H1 (cell line): ENCODE measurements at regions not wholly inside any gene's neighbourhood (a gene's known extent, or its start where the extent isn't known, plus 50 kb on each side); places are given as distances from the start of the nearest gene placed in this dataset.

Experiments used
- CTCF ChIA-PET: fragments of 300-600 bp; sonication (Branson Sonifier 250); formaldehyde crosslinking; loops from one replicate; lab custom pipeline; 2021; ENCODE audit not compliant: partially characterized antibody; lab: Charles Lee
- POLR2A ChIA-PET: fragments of 300-600 bp; sonication (Branson Sonifier 250); formaldehyde crosslinking; loops from one replicate; lab custom pipeline; 2021; ENCODE audit warnings: inconsistent platforms; ENCODE audit not compliant: partially characterized antibody; lab: Charles Lee
- DNase-seq, 2 experiments: peaks; one replicate each; pipeline versions ENCODE4 v3.0.0 to v3.0.0-alpha.2; 2010 to 2022; ENCODE audit warnings: low spot score in 2 of 2, low read depth in 1 of 2, mixed read lengths in 1 of 2
- FAIRE-seq: peaks from 2 replicates; lab custom pipeline; 2011; peaks lifted over from hg19 to GRCh38; lab: Jason Lieb, UNC
- H2AFZ ChIP-seq: 2 replicates; pipeline ENCODE4 v1.8.1; 2012; ENCODE audit warnings: low read length, inconsistent platforms
- H2AK5ac ChIP-seq: 2 replicates; pipeline ENCODE4 v1.6.1; 2013; ENCODE audit warnings: low read depth, low read length
- H2BK120ac ChIP-seq: replicated peaks from 2 replicates; pipeline ENCODE3; 2013; ENCODE audit warnings: low read depth, low read length, inconsistent platforms
- H2BK12ac ChIP-seq: 2 replicates; pipeline ENCODE4 v1.6.1; 2013; ENCODE audit warnings: low read depth, low read length
- H2BK15ac ChIP-seq: 2 replicates; pipeline ENCODE4 v1.6.1; 2013; ENCODE audit warnings: low read length
- H2BK20ac ChIP-seq: 2 replicates; pipeline ENCODE4 v1.6.1; 2013; ENCODE audit warnings: low read length
- H2BK5ac ChIP-seq: 2 replicates; pipeline ENCODE4 v1.6.1; 2013; ENCODE audit warnings: low read depth, low read length
- H3K14ac ChIP-seq: 2 replicates; pipeline ENCODE4 v1.6.1; 2013; ENCODE audit warnings: inconsistent platforms; ENCODE audit not compliant: insufficient read length
- H3K18ac ChIP-seq: 2 replicates; pipeline ENCODE4 v1.6.1; 2013; ENCODE audit warnings: low read length; ENCODE audit errors: extremely low read depth
- H3K23ac ChIP-seq: 2 replicates; pipeline ENCODE4 v1.6.1; 2013; ENCODE audit warnings: inconsistent platforms; ENCODE audit not compliant: insufficient read length
- H3K23me2 ChIP-seq: 2 replicates; pipeline ENCODE4 v1.6.1; 2013; ENCODE audit warnings: low read depth, low read length
- H3K27ac ChIP-seq: 2 replicates; pipeline ENCODE4 v1.6.1; 2011; ENCODE audit warnings: low read depth, low read length, inconsistent platforms
- H3K27me3 ChIP-seq, 4 experiments: replicated peaks in 1 of 4; 1 replicate in 1 of 4; 2 replicates in 3 of 4; pipeline versions ENCODE4 v1.6.1 to v1.8.1; 2011 to 2013; ENCODE audit warnings: low read length in 3 of 4, mild to moderate bottlenecking in 3 of 4, inconsistent platforms in 2 of 4, mixed read lengths in 2 of 4, moderate library complexity in 1 of 4; ENCODE audit not compliant: control insufficient read depth in 3 of 4, insufficient read depth in 3 of 4; ENCODE audit errors: extremely low read depth in 1 of 4
- H3K36me3 ChIP-seq, 4 experiments: 2 replicates each; pipeline versions ENCODE4 v1.6.1 to v1.8.1; 2011 to 2013; ENCODE audit warnings: mild to moderate bottlenecking in 4 of 4, low read length in 3 of 4, moderate library complexity in 2 of 4, control low read depth in 1 of 4, inconsistent platforms in 1 of 4; ENCODE audit not compliant: insufficient read depth in 4 of 4, control insufficient read depth in 2 of 4
- H3K4ac ChIP-seq: replicated peaks from 2 replicates; pipeline ENCODE3; 2013; ENCODE audit warnings: low read length, low read depth, mixed read lengths, inconsistent platforms; ENCODE audit not compliant: insufficient read length
- H3K4me1 ChIP-seq, 4 experiments: replicated peaks in 1 of 4; 1 replicate in 1 of 4; 2 replicates in 3 of 4; pipeline versions ENCODE4 v1.6.1 to v1.8.1; 2011 to 2013; ENCODE audit warnings: low read length in 3 of 4, inconsistent platforms in 2 of 4, mixed read lengths in 1 of 4; ENCODE audit not compliant: insufficient read depth in 4 of 4, control insufficient read depth in 3 of 4
- H3K4me2 ChIP-seq, 2 experiments: 2 replicates each; pipeline versions ENCODE4 v1.6.1 to v1.8.1; 2011 to 2013; ENCODE audit warnings: low read depth in 2 of 2, low read length in 2 of 2, control low read depth in 1 of 2, inconsistent platforms in 1 of 2, mild to moderate bottlenecking in 1 of 2; ENCODE audit not compliant: insufficient read depth in 1 of 2
- H3K4me3 ChIP-seq, 4 experiments: fragments of 200-600, 300-600 bp in 1 of 4; sonication (generic), shearing (Covaris generic), sonication (Bioruptor Twin) in 1 of 4; 2 replicates each; pipeline versions ENCODE4 v1.5.1 to v1.8.1; 2011 to 2016; ENCODE audit warnings: low read length in 4 of 4, low read depth in 3 of 4, control low read depth in 2 of 4, inconsistent platforms in 2 of 4, mild to moderate bottlenecking in 2 of 4, mixed read lengths in 1 of 4, moderate library complexity in 1 of 4; ENCODE audit not compliant: insufficient read depth in 2 of 4; ENCODE audit errors: extremely low read depth in 1 of 4
- H3K56ac ChIP-seq: replicated peaks from 2 replicates; pipeline ENCODE3; 2013; ENCODE audit warnings: low read depth, mild to moderate bottlenecking, mixed read lengths, low read length, inconsistent platforms; ENCODE audit not compliant: insufficient read length
- H3K79me1 ChIP-seq: 2 replicates; pipeline ENCODE4 v1.6.1; 2013; ENCODE audit warnings: low read depth, low read length, control low read depth
- H3K79me2 ChIP-seq, 2 experiments: 2 replicates each; pipeline versions ENCODE4 v1.6.1 to v1.8.1; 2012 to 2013; ENCODE audit warnings: low read length in 2 of 2, mild to moderate bottlenecking in 2 of 2, inconsistent platforms in 1 of 2; ENCODE audit not compliant: insufficient read depth in 2 of 2, control insufficient read depth in 1 of 2
- H3K9ac ChIP-seq, 4 experiments: replicated peaks in 1 of 4; 1 replicate in 1 of 4; 2 replicates in 3 of 4; pipeline versions ENCODE4 v1.6.1 to v1.8.1; 2011 to 2013; ENCODE audit warnings: low read depth in 3 of 4, low read length in 3 of 4, control low read depth in 2 of 4, mild to moderate bottlenecking in 2 of 4, moderate library complexity in 2 of 4, inconsistent platforms in 1 of 4; ENCODE audit errors: extremely low read depth in 1 of 4
- H3K9me3 ChIP-seq, 2 experiments: 2 replicates each; pipeline versions ENCODE4 v1.6.1 to v1.8.1; 2012 to 2013; ENCODE audit warnings: mild to moderate bottlenecking in 2 of 2, moderate library complexity in 2 of 2, control low read depth in 1 of 2, inconsistent platforms in 1 of 2, low read depth in 1 of 2, low read length in 1 of 2, mixed read lengths in 1 of 2; ENCODE audit not compliant: insufficient read depth in 2 of 2
- H4K20me1 ChIP-seq, 2 experiments: replicated peaks in 1 of 2; 2 replicates each; pipeline versions ENCODE3 to v1.8.1; 2011 to 2013; ENCODE audit warnings: inconsistent platforms in 2 of 2, low read length in 2 of 2, mild to moderate bottlenecking in 1 of 2; ENCODE audit not compliant: insufficient read depth in 2 of 2, control insufficient read depth in 1 of 2
- H4K5ac ChIP-seq: 2 replicates; pipeline ENCODE4 v1.6.1; 2013; ENCODE audit warnings: low read length, low read depth, mixed read lengths, inconsistent platforms; ENCODE audit not compliant: insufficient read length
- H4K8ac ChIP-seq: 2 replicates; pipeline ENCODE4 v1.8.0; 2013; ENCODE audit warnings: mild to moderate bottlenecking, moderate library complexity, low read length, inconsistent platforms; ENCODE audit not compliant: insufficient read depth; ENCODE audit errors: extremely low read depth
- H4K91ac ChIP-seq: replicated peaks from 2 replicates; pipeline ENCODE3; 2013; ENCODE audit warnings: low read length, mixed read lengths, inconsistent platforms; ENCODE audit not compliant: insufficient read length
- CHD2 ChIP-seq: IDR thresholded peaks from 2 replicates; pipeline ENCODE4 v1.6.1; 2012; ENCODE audit warnings: low read length, improper control_type of control experiment
- GABPA ChIP-seq: IDR thresholded peaks from 2 replicates; pipeline ENCODE4 v1.6.1; 2011; ENCODE audit warnings: mild to moderate bottlenecking, low read length, moderate library complexity, borderline replicate concordance; ENCODE audit not compliant: insufficient read depth
- HDAC6 ChIP-seq: IDR thresholded peaks from one replicate; pipeline ENCODE4 v1.7.1; 2012; ENCODE audit warnings: low read depth, mild to moderate bottlenecking, inconsistent platforms, low read length, moderate library complexity
- SIN3A ChIP-seq, 2 experiments: IDR thresholded peaks in 1 of 2; conservative IDR thresholded peaks in 1 of 2; 2 replicates each; pipeline ENCODE4 v1.6.1; 2011 to 2012; ENCODE audit warnings: low read length in 2 of 2, improper control_type of control experiment in 1 of 2, low read depth in 1 of 2, mild to moderate bottlenecking in 1 of 2
- SRF ChIP-seq: IDR thresholded peaks from 2 replicates; pipeline ENCODE4 v1.6.1; 2011; ENCODE audit warnings: mild to moderate bottlenecking, low read depth, low read length, moderate library complexity
- TCF12 ChIP-seq: IDR thresholded peaks from 2 replicates; pipeline ENCODE4 v1.6.1; 2011; ENCODE audit warnings: low read depth, mild to moderate bottlenecking, low read length
- USF2 ChIP-seq: IDR thresholded peaks from 2 replicates; pipeline ENCODE4 v1.6.1; 2011; ENCODE audit warnings: low read length, improper control_type of control experiment
- WGBS, 2 experiments: shearing (Covaris generic) in 1 of 2; methylation state at CpG; one replicate each; pipeline versions ENCODE4 v1.1.6 to v1.1.7; 2013 to 2015; ENCODE audit warnings: low lambda C conversion rate in 2 of 2, mixed read lengths in 2 of 2, inconsistent platforms in 1 of 2, low coverage in 1 of 2, missing lambda C conversion rate in 1 of 2; ENCODE audit not compliant: insufficient replicate concordance in 2 of 2, insufficient coverage in 1 of 2, insufficient read length in 1 of 2; ENCODE audit errors: extremely low coverage in 1 of 2, missing lambda C conversion rate in 1 of 2; 5-methylcytosine and 5-hydroxymethylcytosine counted together
- TF ChIP-seq, protein P1 (sequence below): IDR thresholded peaks from 2 replicates; pipeline ENCODE4 v1.6.1; 2012; ENCODE audit warnings: inconsistent platforms

- Histone ChIP-seq H3K9ac (no peak overlapping the region), H2BK120ac (no peak overlapping the region), H3K4me2 (no peak overlapping the region), H2BK5ac (no peak overlapping the region), H3K27ac (no peak overlapping the region), H2AFZ (no peak overlapping the region), H3K79me2 (no peaks in the 10 kb centered on the region), H4K8ac (no peak overlapping the region), H3K4me3 (no peak overlapping the region), H2BK15ac (no peak overlapping the region), H3K4me1 (no peaks in the 10 kb centered on the region), H3K36me3 (no peaks in the 10 kb centered on the region), H3K56ac (no peak overlapping the region), H4K5ac (no peak overlapping the region), H3K23ac (no peak overlapping the region), H3K4ac (no peak overlapping the region), H2BK20ac (no peak overlapping the region), H4K91ac (no peak overlapping the region), H3K23me2 (no peaks in the 10 kb centered on the region), H3K18ac (no peak overlapping the region), H3K14ac (no peak overlapping the region), H3K27me3 (no peaks in the 10 kb centered on the region), H3K79me1 (no peaks in the 10 kb centered on the region), H4K20me1 (no peaks in the 10 kb centered on the region), H2AK5ac (no peak overlapping the region), H3K9me3 (no peaks in the 10 kb centered on the region), H2BK12ac (no peak overlapping the region)
- ChIA-PET CTCF (interaction anchor here (1.6 kb wide), 2 partner anchors 26 to 28 kb away, joined by 4 read pairs; no protein-coding TSS in a partner anchor), POLR2A (no interaction called here)
- WGBS, 2 experiments: 88% methylated on average over 4 of the region's 4 CpGs; no CpG with 5 or more reads in 1 of the 2 experiments
- no peak for DNase-seq
- TF ChIP-seq USF2 (no peak), CHD2 (no peak), SRF (no peak), SIN3A (conservative IDR thresholded peaks at IDR 0.05 in 1 of 2, IDR thresholded peaks at IDR 0.05 in 1 of 2; ENCODE audit: low read depth in 1 of 2, low read length in 2 of 2) (no peak), HDAC6 (no peak), TCF12 (no peak), GABPA (no peak)
- TF ChIP-seq, protein P1, sequence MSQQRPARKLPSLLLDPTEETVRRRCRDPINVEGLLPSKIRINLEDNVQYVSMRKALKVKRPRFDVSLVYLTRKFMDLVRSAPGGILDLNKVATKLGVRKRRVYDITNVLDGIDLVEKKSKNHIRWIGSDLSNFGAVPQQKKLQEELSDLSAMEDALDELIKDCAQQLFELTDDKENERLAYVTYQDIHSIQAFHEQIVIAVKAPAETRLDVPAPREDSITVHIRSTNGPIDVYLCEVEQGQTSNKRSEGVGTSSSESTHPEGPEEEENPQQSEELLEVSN: no peak
- no peak for FAIRE-seq
Observed at GRCh38 chr9:17863213-17863883, 284.5 kb downstream of the SH3GL2 start.
